ENCODE measurements at regions not wholly inside any gene's neighbourhood (a gene's known extent, or its start where the extent isn't known, plus 50 kb on each side); places are given as distances from the start of the nearest gene placed in this dataset.
"Not testable (repeated sequence)": the region's sequence is repeated elsewhere in the genome, so short reads cannot be mapped to it uniquely, and the experiment has no call there.

- Histone ChIP-seq H3K9me2 (ENCODE audit: insufficient read depth) (no peaks in the 10 kb centered on the region), H2AFZ (no peak overlapping the region), H3K27me3 (replicated peaks; ENCODE audit: insufficient read depth) (peaks cover 22% of the 10 kb centered on the region; the same call in 1 of the 2 replicates), H3K79me2 (ENCODE audit: insufficient read depth) (no peaks in the 10 kb centered on the region), H3K4me1 (ENCODE audit: insufficient read depth) (no peaks in the 10 kb centered on the region), H3K9me3 (ENCODE audit: low read depth) (no peaks in the 10 kb centered on the region), H3K4me3 (no peak overlapping the region), H3K4me2 (ENCODE audit: unreplicated experiment) (no peak overlapping the region), H3F3A (ENCODE audit: insufficient read depth) (no peaks in the 10 kb centered on the region), H3K27ac (no peak overlapping the region), H3K9ac (no peak overlapping the region), H3K36me3 (ENCODE audit: low read depth) (no peaks in the 10 kb centered on the region), H4K20me1 (ENCODE audit: insufficient read depth) (no peaks in the 10 kb centered on the region)
- no peak for DNase-seq
- TF ChIP-seq EZH2phosphoT487 (IDR thresholded peaks at IDR 0.05; ENCODE audit: insufficient read depth, low read depth), result no peak
- TF ChIP-seq EZH2 (IDR thresholded peaks at IDR 0.05; ENCODE audit: insufficient read depth, poor library complexity, severe bottlenecking), result no peak
- 36 to 38% methylated on average over 3 of the region's 3 CpGs for WGBS, 2 experiments (ENCODE audit: low coverage in 1 of 2, low lambda C conversion rate in 2 of 2, missing lambda C conversion rate in 2 of 2)
- in situ Hi-C loops (cut with MboI), result loop anchor here (25.0 kb wide), 1 partner anchor 1347 kb away; no protein-coding TSS in a partner anchor
These were observed 88.8 kb downstream of the BUD13 start for GRCh38 chr11:116683982-116684381.

GRCh38 chr11:116680349-116681125, 92.2 kb downstream of the BUD13 start:
- H3K9me2 ChIP-seq (ENCODE audit: insufficient read depth), result no peaks in the 10 kb centered on the region
- H3K4me3 ChIP-seq, result no peak overlapping the region
- WGBS, 2 experiments (ENCODE audit: low coverage in 1 of 2, low lambda C conversion rate in 2 of 2, missing lambda C conversion rate in 2 of 2), result 15 to 18% methylated on average over 4 of the region's 4 CpGs
- in situ Hi-C loops (cut with MboI), result loop anchor here (25.0 kb wide), 1 partner anchor 1343 kb away; no protein-coding TSS in a partner anchor
- H3K9me3 ChIP-seq (ENCODE audit: low read depth), result no peaks in the 10 kb centered on the region
- no peak overlapping the region for H2AFZ ChIP-seq
- no peaks in the 10 kb centered on the region for H3K79me2 ChIP-seq (ENCODE audit: insufficient read depth)
- TF ChIP-seq EZH2 (IDR thresholded peaks at IDR 0.05; ENCODE audit: insufficient read depth, poor library complexity, severe bottlenecking), result no peak
- TF ChIP-seq EZH2phosphoT487 (IDR thresholded peaks at IDR 0.05; ENCODE audit: insufficient read depth, low read depth), result no peak
- no peaks in the 10 kb centered on the region for H4K20me1 ChIP-seq (ENCODE audit: insufficient read depth)
- H3K4me1 ChIP-seq (ENCODE audit: insufficient read depth), result no peaks in the 10 kb centered on the region
- no peaks in the 10 kb centered on the region for H3K36me3 ChIP-seq (ENCODE audit: low read depth)
- no peaks in the 10 kb centered on the region for H3F3A ChIP-seq (ENCODE audit: insufficient read depth)
- DNase-seq, result no peak
- no peak overlapping the region for H3K9ac ChIP-seq
- H3K27me3 ChIP-seq (replicated peaks; ENCODE audit: insufficient read depth), result peaks cover 22% of the 10 kb centered on the region; the same call in 1 of the 2 replicates
- H3K27ac ChIP-seq, result no peak overlapping the region
- H3K4me2 ChIP-seq (ENCODE audit: unreplicated experiment), result no peak overlapping the region

GRCh38 chr11:116678887-116679286, 93.9 kb downstream of the BUD13 start:
- no peak overlapping the region for H2AFZ ChIP-seq
- 57 to 58% methylated on average over 3 of the region's 3 CpGs for WGBS, 2 experiments (ENCODE audit: low coverage in 1 of 2, low lambda C conversion rate in 2 of 2, missing lambda C conversion rate in 2 of 2)
- H3F3A ChIP-seq (ENCODE audit: insufficient read depth), result no peaks in the 10 kb centered on the region
- no peaks in the 10 kb centered on the region for H3K9me3 ChIP-seq (ENCODE audit: low read depth)
- H3K9me2 ChIP-seq (ENCODE audit: insufficient read depth), result no peaks in the 10 kb centered on the region
- H3K4me3 ChIP-seq, result no peak overlapping the region
- no peak overlapping the region for H3K27ac ChIP-seq
- H3K79me2 ChIP-seq (ENCODE audit: insufficient read depth), result no peaks in the 10 kb centered on the region
- no peaks in the 10 kb centered on the region for H4K20me1 ChIP-seq (ENCODE audit: insufficient read depth)
- no peak for DNase-seq
- no peak overlapping the region for H3K9ac ChIP-seq
- in situ Hi-C loops (cut with MboI), result loop anchor here (25.0 kb wide), 1 partner anchor 1342 kb away; no protein-coding TSS in a partner anchor
- H3K36me3 ChIP-seq (ENCODE audit: low read depth), result no peaks in the 10 kb centered on the region
- no peaks in the 10 kb centered on the region for H3K4me1 ChIP-seq (ENCODE audit: insufficient read depth)
- H3K4me2 ChIP-seq (ENCODE audit: unreplicated experiment), result no peak overlapping the region
- TF ChIP-seq EZH2 (IDR thresholded peaks at IDR 0.05; ENCODE audit: insufficient read depth, poor library complexity, severe bottlenecking) (no peak), EZH2phosphoT487 (IDR thresholded peaks at IDR 0.05; ENCODE audit: insufficient read depth, low read depth) (no peak)
- H3K27me3 ChIP-seq (replicated peaks; ENCODE audit: insufficient read depth), result 0 out of 2 replicates have a peak, but pooled peaks cover 12% of the 10 kb centered on the region

- WGBS, 2 experiments (ENCODE audit: low coverage in 1 of 2, low lambda C conversion rate in 2 of 2, missing lambda C conversion rate in 2 of 2), result 0 to 6% methylated on average over 1 of the region's 1 CpG
- H2AFZ ChIP-seq; in situ Hi-C loops (cut with MboI); H3K4me1 ChIP-seq (ENCODE audit: insufficient read depth); H3K27ac ChIP-seq; H3F3A ChIP-seq (ENCODE audit: insufficient read depth); H4K20me1 ChIP-seq (ENCODE audit: insufficient read depth); H3K36me3 ChIP-seq (ENCODE audit: low read depth); DNase-seq; H3K9me3 ChIP-seq (ENCODE audit: low read depth); H3K9me2 ChIP-seq (ENCODE audit: insufficient read depth); H3K9ac ChIP-seq; H3K4me3 ChIP-seq; H3K79me2 ChIP-seq (ENCODE audit: insufficient read depth); H3K4me2 ChIP-seq (ENCODE audit: unreplicated experiment): not testable (repeated sequence)
- peaks cover 21% of the 10 kb centered on the region; the same call in 1 of the 2 replicates for H3K27me3 ChIP-seq (replicated peaks; ENCODE audit: insufficient read depth)
These were observed 105.5 kb downstream of the BUD13 start for GRCh38 chr11:116667318-116667717.

GRCh38 chr11:116666673-116667249, 106.0 kb downstream of the BUD13 start:
- H3K4me2 ChIP-seq (ENCODE audit: unreplicated experiment); H2AFZ ChIP-seq; in situ Hi-C loops (cut with MboI); H3K4me1 ChIP-seq (ENCODE audit: insufficient read depth); H3K9me2 ChIP-seq (ENCODE audit: insufficient read depth); H3K9me3 ChIP-seq (ENCODE audit: low read depth); H4K20me1 ChIP-seq (ENCODE audit: insufficient read depth); H3F3A ChIP-seq (ENCODE audit: insufficient read depth); DNase-seq; H3K36me3 ChIP-seq (ENCODE audit: low read depth); H3K9ac ChIP-seq; H3K4me3 ChIP-seq; H3K79me2 ChIP-seq (ENCODE audit: insufficient read depth); H3K27ac ChIP-seq: not testable (repeated sequence)
- peaks cover 26% of the 10 kb centered on the region; the same call in 1 of the 2 replicates for H3K27me3 ChIP-seq (replicated peaks; ENCODE audit: insufficient read depth)
- 26 to 35% methylated on average over 15 of the region's 15 CpGs for WGBS, 2 experiments (ENCODE audit: low coverage in 1 of 2, low lambda C conversion rate in 2 of 2, missing lambda C conversion rate in 2 of 2)

All from GM23248 (cell line).